Tibial nerve (tissue), 4 donors: ENCODE measurements at regions not wholly inside any gene's neighbourhood (a gene's known extent, or its start where the extent isn't known, plus 50 kb on each side); places are given as distances from the start of the nearest gene placed in this dataset.
A peak's percentile ranks its signal among the peaks of the same experiment; 100 is the strongest.

Source experiments
- DNase-seq, 2 donors: peaks; one replicate each; pipeline ENCODE4 v3.0.0-alpha.2; 2019; ENCODE audit warnings: low spot score in 2 of 2
- H3K27ac ChIP-seq, 4 donors: fragments of 200-600 bp; sonication (generic) in 3 of 4; one replicate each; pipeline ENCODE4 v1.5.1; 2017 to 2019; ENCODE audit warnings: mild to moderate bottlenecking in 1 of 4
- H3K27me3 ChIP-seq, 2 donors: fragments of 200-600 bp; sonication (generic) in 1 of 2; one replicate each; pipeline versions ENCODE4 v1.5.1 to v1.6.0; 2017 to 2019
- H3K36me3 ChIP-seq, 3 donors: fragments of 200-600 bp; sonication (generic); one replicate each; pipeline ENCODE4 v1.5.1; 2018 to 2019
- H3K4me1 ChIP-seq, 4 donors: fragments of 200-600 bp; sonication (generic) in 3 of 4; one replicate each; pipeline ENCODE4 v1.5.1; 2017 to 2019
- H3K4me3 ChIP-seq, 4 donors: fragments of 200-600 bp; sonication (generic) in 3 of 4; one replicate each; pipeline ENCODE4 v1.5.1; 2017 to 2019; ENCODE audit warnings: mild to moderate bottlenecking in 1 of 4, moderate library complexity in 1 of 4
- H3K9me3 ChIP-seq, 4 donors: fragments of 200-600 bp; sonication (generic) in 3 of 4; one replicate each; pipeline ENCODE4 v1.5.1; 2017 to 2019
- CTCF ChIP-seq, 5 experiments: fragments of 200-600 bp in 3 of 5; fragments of 450-650 bp in 2 of 5; sonication (generic) in 3 of 5; IDR thresholded peaks; one replicate each; pipeline ENCODE4 v1.5.1; 2016 to 2019; ENCODE audit warnings: antibody characterized with exemption in 5 of 5, mild to moderate bottlenecking in 3 of 5, moderate library complexity in 2 of 5
- EP300 ChIP-seq, 2 donors: sonication (generic); formaldehyde crosslinking; IDR thresholded peaks; one replicate each; pipeline ENCODE4 v1.6.1; 2017; ENCODE audit warnings: antibody characterized with exemption in 2 of 2, mild to moderate bottlenecking in 1 of 2
- POLR2A ChIP-seq, 2 donors: fragments of 450-650 bp; IDR thresholded peaks; one replicate each; pipeline ENCODE4 v1.6.1; 2017; ENCODE audit warnings: antibody characterized with exemption in 2 of 2, mild to moderate bottlenecking in 2 of 2, moderate library complexity in 2 of 2
- WGBS, 2 donors: methylation state at CpG; one replicate each; pipeline ENCODE4 v1.1.5; 2018; 5-methylcytosine and 5-hydroxymethylcytosine counted together

- Histone ChIP-seq H3K36me3 (no peaks in the 10 kb centered on the region), H3K4me1 (no peaks in the 10 kb centered on the region)
- WGBS, 2 donors = 42 to 44% methylated on average over 7 of the region's 7 CpGs
Measured at GRCh38 chr2:103161456-103162289, 399.8 kb downstream of the TMEM182 start.

GRCh38 chr2:103164748-103165147, 402.9 kb downstream of the TMEM182 start:
- no peak overlapping the region for H3K27ac ChIP-seq
- TF ChIP-seq EP300 (IDR thresholded peaks at IDR 0.05) (no peak), CTCF (IDR thresholded peaks at IDR 0.05) (no peak), POLR2A (IDR thresholded peaks at IDR 0.05) (no peak)
- no peak for DNase-seq
- no peak overlapping the region for H3K4me3 ChIP-seq
- no peaks in the 10 kb centered on the region for H3K36me3 ChIP-seq
- H3K9me3 ChIP-seq = no peaks in the 10 kb centered on the region
- 61 to 70% methylated on average over 5 of the region's 5 CpGs for WGBS, 2 donors
- H3K4me1 ChIP-seq = no peaks in the 10 kb centered on the region
- H3K27me3 ChIP-seq = no peaks in the 10 kb centered on the region

More at GRCh38 chr2:103161456-103162289, 399.8 kb downstream of the TMEM182 start:
- no peak overlapping the region for H3K27ac ChIP-seq
- no peaks in the 10 kb centered on the region for H3K27me3 ChIP-seq
- no peaks in the 10 kb centered on the region for H3K9me3 ChIP-seq
- peak in 1 of 2 donors; percentile 40 for DNase-seq
- no peak overlapping the region for H3K4me3 ChIP-seq
- TF ChIP-seq POLR2A (IDR thresholded peaks at IDR 0.05) (no peak), EP300 (IDR thresholded peaks at IDR 0.05) (no peak), CTCF (IDR thresholded peaks at IDR 0.05) (peak; percentile 36 to 58 (median 46))

GRCh38 chr2:103165836-103166235, 404.0 kb downstream of the TMEM182 start:
- TF ChIP-seq POLR2A (IDR thresholded peaks at IDR 0.05) (no peak), CTCF (IDR thresholded peaks at IDR 0.05) (no peak), EP300 (IDR thresholded peaks at IDR 0.05) (no peak)
- H3K4me1 ChIP-seq = no peaks in the 10 kb centered on the region
- DNase-seq = no peak
- H3K27me3 ChIP-seq = no peaks in the 10 kb centered on the region
- no peaks in the 10 kb centered on the region for H3K36me3 ChIP-seq
- H3K27ac ChIP-seq = no peak overlapping the region
- 64 to 77% methylated on average over 6 of the region's 6 CpGs for WGBS, 2 donors
- H3K4me3 ChIP-seq = no peak overlapping the region
- no peaks in the 10 kb centered on the region for H3K9me3 ChIP-seq

- no peak for DNase-seq
- Histone ChIP-seq H3K27me3 (no peaks in the 10 kb centered on the region), H3K4me1 (no peaks in the 10 kb centered on the region), H3K9me3 (no peaks in the 10 kb centered on the region), H3K36me3 (no peaks in the 10 kb centered on the region), H3K4me3 (no peak overlapping the region), H3K27ac (no peak overlapping the region)
- TF ChIP-seq POLR2A (IDR thresholded peaks at IDR 0.05) = no peak
- no peak for TF ChIP-seq EP300 (IDR thresholded peaks at IDR 0.05)
- TF ChIP-seq CTCF (IDR thresholded peaks at IDR 0.05) = no peak
- 69 to 75% methylated on average over 12 of the region's 12 CpGs for WGBS, 2 donors
Measured at GRCh38 chr2:103166456-103167324, 404.9 kb downstream of the TMEM182 start.

- no peak overlapping the region for H3K27ac ChIP-seq
- H3K36me3 ChIP-seq = no peaks in the 10 kb centered on the region
- TF ChIP-seq EP300 (IDR thresholded peaks at IDR 0.05) (no peak), CTCF (IDR thresholded peaks at IDR 0.05) (no peak), POLR2A (IDR thresholded peaks at IDR 0.05) (no peak)
- no peak for DNase-seq
- H3K27me3 ChIP-seq = no peaks in the 10 kb centered on the region
- H3K4me1 ChIP-seq = no peaks in the 10 kb centered on the region
- WGBS, 2 donors = 89 to 94% methylated on average over 9 of the region's 9 CpGs
- H3K9me3 ChIP-seq = no peaks in the 10 kb centered on the region
- H3K4me3 ChIP-seq = no peak overlapping the region
Measured at GRCh38 chr2:103167599-103167998, 405.8 kb downstream of the TMEM182 start.
